ENCODE measurements at regions not wholly inside any gene's neighbourhood (a gene's known extent, or its start where the extent isn't known, plus 50 kb on each side); places are given as distances from the start of the nearest gene placed in this dataset.
A peak's percentile ranks its signal among the peaks of the same experiment; 100 is the strongest.
"Not testable (repeated sequence)": the region's sequence is repeated elsewhere in the genome, so short reads cannot be mapped to it uniquely, and the experiment has no call there.

DNA sequence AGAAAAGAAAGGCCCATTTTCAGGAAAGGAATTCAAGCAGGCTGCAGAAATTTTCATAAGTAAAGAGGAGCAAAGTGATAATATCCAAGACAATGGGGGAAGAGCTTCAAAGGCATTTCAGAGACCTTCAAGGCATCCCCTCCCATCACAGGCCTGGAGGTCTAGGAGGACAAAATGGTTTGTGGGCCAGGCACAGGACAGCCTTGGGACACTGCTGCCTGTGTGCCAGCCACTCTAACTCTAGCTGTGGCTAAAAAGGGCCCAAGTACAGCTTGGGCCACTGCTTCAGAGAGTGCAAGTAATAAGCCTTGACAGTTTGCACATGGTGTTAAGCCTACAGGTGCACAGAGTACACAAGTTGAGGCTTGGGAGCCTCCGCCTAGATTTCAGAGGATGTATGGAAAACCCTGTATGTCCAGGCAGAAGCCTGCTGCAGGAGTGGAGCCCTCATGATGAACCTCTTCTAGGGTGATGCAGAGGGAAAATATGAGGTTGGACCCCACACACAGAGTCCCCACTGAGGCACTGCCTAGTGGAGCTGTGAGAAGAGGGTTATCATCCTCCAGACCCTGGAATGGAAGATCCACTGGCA, 51.8 kb upstream of the ZSWIM5 start:
- H3K27ac ChIP-seq, result no peak overlapping the region
- H3K36me3 ChIP-seq (replicated peaks), result no peaks in the 10 kb centered on the region
- no peaks in the 10 kb centered on the region for H3K27me3 ChIP-seq (replicated peaks)
- no peak for DNase-seq
- TF ChIP-seq, protein P1, sequence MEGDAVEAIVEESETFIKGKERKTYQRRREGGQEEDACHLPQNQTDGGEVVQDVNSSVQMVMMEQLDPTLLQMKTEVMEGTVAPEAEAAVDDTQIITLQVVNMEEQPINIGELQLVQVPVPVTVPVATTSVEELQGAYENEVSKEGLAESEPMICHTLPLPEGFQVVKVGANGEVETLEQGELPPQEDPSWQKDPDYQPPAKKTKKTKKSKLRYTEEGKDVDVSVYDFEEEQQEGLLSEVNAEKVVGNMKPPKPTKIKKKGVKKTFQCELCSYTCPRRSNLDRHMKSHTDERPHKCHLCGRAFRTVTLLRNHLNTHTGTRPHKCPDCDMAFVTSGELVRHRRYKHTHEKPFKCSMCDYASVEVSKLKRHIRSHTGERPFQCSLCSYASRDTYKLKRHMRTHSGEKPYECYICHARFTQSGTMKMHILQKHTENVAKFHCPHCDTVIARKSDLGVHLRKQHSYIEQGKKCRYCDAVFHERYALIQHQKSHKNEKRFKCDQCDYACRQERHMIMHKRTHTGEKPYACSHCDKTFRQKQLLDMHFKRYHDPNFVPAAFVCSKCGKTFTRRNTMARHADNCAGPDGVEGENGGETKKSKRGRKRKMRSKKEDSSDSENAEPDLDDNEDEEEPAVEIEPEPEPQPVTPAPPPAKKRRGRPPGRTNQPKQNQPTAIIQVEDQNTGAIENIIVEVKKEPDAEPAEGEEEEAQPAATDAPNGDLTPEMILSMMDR (IDR thresholded peaks at IDR 0.05; ENCODE audit: low read depth, low read length, missing control alignments), result no peak
- H3K4me3 ChIP-seq (ENCODE audit: low read depth, low read length), result no peak overlapping the region
- in situ Hi-C loops (cut with HindIII; ENCODE audit: low pct_ligation_motif_present, low sequenced_read_pairs), result no loop called here

DNA sequence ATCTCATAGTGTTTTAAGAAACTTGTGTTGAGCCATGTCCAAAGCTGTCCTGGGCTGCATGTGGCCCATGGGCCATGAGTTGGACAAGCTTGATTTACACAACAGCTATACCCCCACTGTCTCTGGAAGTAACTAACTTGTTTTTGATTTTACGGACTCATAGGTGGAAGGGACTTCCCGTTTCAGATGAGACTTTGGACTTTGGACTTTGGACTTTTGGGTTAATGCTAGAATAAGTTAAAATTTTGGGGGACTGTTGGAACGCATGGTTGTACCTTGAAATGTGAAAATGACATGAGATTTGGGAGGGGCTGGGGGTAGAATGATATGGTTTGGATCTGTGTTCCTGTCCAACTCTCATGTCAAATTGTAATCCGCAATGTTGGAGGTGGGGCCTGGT, 52.6 kb upstream of the ZSWIM5 start:
- no peak for DNase-seq
- TF ChIP-seq, protein P1 (IDR thresholded peaks at IDR 0.05; ENCODE audit: low read depth, low read length, missing control alignments), result no peak
- Histone ChIP-seq H3K27me3 (replicated peaks) (no peaks in the 10 kb centered on the region), H3K36me3 (replicated peaks) (no peaks in the 10 kb centered on the region), H3K4me3 (ENCODE audit: low read depth, low read length) (no peak overlapping the region), H3K27ac (no peak overlapping the region)
- in situ Hi-C loops (cut with HindIII; ENCODE audit: low pct_ligation_motif_present, low sequenced_read_pairs), result no loop called here

DNA sequence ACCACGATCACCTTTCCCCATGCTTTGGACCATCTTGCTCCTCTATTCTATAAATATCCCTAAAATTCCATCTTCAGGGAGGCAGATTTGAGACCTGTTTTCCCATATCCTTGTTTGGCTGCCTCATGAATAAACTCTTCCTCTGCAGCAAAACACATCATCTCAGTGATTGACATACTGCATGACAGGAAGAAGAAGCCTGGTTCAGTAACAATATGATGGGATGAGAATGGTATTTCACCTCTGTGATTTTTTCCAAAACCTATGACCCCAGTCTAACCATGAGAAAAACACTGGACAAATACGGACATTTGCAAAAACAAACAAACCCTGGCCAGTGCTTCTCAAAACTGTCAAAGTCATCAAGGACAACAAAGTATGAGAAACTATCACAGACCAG, 53.8 kb upstream of the ZSWIM5 start:
- DNase-seq, result no peak
- H3K4me3 ChIP-seq (ENCODE audit: low read depth, low read length), result no peak overlapping the region
- in situ Hi-C loops (cut with HindIII; ENCODE audit: low pct_ligation_motif_present, low sequenced_read_pairs), result no loop called here
- no peak overlapping the region for H3K27ac ChIP-seq
- TF ChIP-seq, protein P1 (IDR thresholded peaks at IDR 0.05; ENCODE audit: low read depth, low read length, missing control alignments), result no peak
- H3K27me3 ChIP-seq (replicated peaks), result no peaks in the 10 kb centered on the region
- no peaks in the 10 kb centered on the region for H3K36me3 ChIP-seq (replicated peaks)

DNA sequence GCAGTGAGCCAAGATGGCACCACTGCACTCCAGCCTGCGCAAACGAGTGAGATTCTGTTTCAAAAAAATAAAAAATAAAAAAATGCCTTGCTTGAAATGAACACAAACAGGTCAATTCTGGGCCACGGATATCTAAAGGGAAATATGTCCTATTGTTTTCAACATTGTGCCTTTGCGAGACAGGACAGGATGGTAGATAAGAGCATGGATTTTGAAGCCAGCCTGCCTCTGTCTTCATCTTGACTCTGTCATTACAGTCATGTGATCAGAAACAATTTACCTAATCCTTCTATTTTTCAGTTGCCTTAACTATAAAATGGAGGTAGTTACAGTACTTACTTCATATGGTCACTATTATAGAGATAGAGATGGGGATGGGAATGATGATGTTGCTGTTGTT, 56.7 kb upstream of the ZSWIM5 start:
- no peak for DNase-seq
- H3K36me3 ChIP-seq (replicated peaks), result no peaks in the 10 kb centered on the region
- H3K27me3 ChIP-seq (replicated peaks), result no peaks in the 10 kb centered on the region
- TF ChIP-seq, protein P1 (IDR thresholded peaks at IDR 0.05; ENCODE audit: low read depth, low read length, missing control alignments), result no peak
- in situ Hi-C loops (cut with HindIII; ENCODE audit: low pct_ligation_motif_present, low sequenced_read_pairs), result no loop called here
- no peak overlapping the region for H3K27ac ChIP-seq
- no peak overlapping the region for H3K4me3 ChIP-seq (ENCODE audit: low read depth, low read length)

DNA sequence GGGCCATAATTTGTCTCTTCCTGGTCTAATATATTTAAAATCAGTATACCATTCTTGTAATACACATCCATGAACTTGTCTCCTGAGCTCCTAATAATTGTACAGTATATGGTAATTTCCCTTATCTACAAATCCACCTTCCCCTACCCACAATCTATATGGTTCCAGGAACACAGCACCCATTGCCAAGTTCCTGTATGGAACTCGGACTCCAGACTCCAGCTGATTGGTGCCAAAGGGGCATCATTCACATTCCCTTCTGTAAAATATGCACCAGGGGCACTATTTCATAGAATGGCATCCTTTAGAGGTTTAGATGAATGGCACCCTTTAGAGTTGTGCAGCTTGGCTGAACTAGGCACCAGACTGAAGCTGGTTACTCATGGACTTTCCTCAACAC, 58.8 kb upstream of the ZSWIM5 start:
- TF ChIP-seq, protein P1 (IDR thresholded peaks at IDR 0.05; ENCODE audit: low read depth, low read length, missing control alignments), result no peak
- H3K27me3 ChIP-seq (replicated peaks), result no peaks in the 10 kb centered on the region
- in situ Hi-C loops (cut with HindIII; ENCODE audit: low pct_ligation_motif_present, low sequenced_read_pairs), result no loop called here
- no peak overlapping the region for H3K4me3 ChIP-seq (ENCODE audit: low read depth, low read length)
- no peak overlapping the region for H3K27ac ChIP-seq
- no peak for DNase-seq
- H3K36me3 ChIP-seq (replicated peaks), result no peaks in the 10 kb centered on the region

DNA sequence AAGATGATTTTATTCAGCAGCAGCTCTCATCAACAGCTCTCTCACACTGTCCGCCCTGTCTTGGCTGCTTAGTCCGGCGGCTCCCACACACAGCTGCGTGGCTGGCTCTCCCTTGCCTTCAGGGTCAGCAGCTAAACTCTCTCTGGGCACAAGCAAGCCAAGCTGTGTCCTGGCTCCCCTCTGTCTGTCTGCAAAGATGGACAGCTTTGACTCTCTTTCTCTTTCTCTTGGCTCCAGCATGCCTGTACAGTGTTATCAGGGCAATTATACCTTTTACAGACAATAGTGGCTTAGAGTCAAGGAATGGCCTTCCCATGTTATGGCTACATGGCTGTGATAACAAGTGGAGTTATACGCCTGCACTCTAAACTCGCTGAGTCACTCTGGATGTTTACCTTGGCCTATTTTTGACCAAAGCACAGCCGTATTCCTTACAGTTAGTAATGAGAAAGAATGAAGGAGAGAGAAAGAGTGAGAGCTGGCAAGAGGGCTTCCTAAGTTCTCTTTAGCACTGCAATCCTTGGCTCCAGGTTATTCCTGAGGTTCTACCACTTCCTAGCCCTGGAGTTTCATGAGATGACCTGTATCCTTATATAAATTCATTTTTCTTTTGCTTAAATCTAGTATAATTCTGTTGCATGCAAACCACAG, 59.9 kb upstream of the ZSWIM5 start:
- DNase-seq, result peak; percentile 97
- Histone ChIP-seq H3K36me3 (replicated peaks) (no peaks in the 10 kb centered on the region), H3K4me3 (ENCODE audit: low read depth, low read length) (no peak overlapping the region), H3K27ac (peak overlapping the region; percentile 96), H3K27me3 (replicated peaks) (no peaks in the 10 kb centered on the region)
- in situ Hi-C loops (cut with HindIII; ENCODE audit: low pct_ligation_motif_present, low sequenced_read_pairs), result no loop called here
- TF ChIP-seq, protein P1 (IDR thresholded peaks at IDR 0.05; ENCODE audit: low read depth, low read length, missing control alignments), result no peak

DNA sequence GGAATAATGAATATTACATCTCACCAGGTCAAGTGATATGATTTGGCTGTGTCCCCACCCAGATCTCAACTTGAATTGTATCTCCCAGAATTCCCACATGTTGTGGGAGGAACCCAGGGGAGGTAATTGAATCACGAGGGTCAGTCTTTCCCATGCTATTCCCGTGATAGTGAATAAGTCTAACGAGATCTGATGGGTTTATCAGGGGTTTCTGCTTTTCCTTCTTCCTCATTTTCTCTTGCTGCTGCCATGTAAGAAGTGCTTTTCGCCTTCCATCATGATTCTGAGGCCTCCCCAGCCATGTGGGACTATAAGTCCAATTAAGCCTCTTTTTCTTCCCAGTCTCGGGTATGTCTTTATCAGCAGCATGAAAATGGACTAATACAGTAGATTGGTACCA, 58.4 kb upstream of the HPDL start:
- H3K27ac ChIP-seq; H3K36me3 ChIP-seq (replicated peaks); in situ Hi-C loops (cut with HindIII; ENCODE audit: low pct_ligation_motif_present, low sequenced_read_pairs); H3K27me3 ChIP-seq (replicated peaks); H3K4me3 ChIP-seq (ENCODE audit: low read depth, low read length); DNase-seq: not testable (repeated sequence)

DNA sequence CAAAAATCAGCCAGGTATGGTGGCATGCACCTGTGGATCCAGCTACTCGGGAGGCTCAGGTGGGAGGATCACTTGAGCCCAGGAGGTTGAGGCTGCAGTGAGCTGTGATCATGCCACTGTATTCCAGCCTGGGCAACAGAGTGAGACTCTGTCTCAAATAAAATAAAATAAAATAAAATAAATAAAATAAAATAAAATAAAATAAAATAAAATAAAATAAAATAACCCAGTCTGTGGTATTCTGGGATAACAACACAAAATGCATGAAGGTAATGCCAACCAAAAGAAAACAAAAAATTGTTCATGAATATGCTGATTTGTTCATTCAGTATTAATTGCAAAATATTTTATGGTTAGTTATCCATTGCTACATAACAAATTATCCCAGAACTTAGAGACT, 54.4 kb upstream of the HPDL start:
- DNase-seq; in situ Hi-C loops (cut with HindIII; ENCODE audit: low pct_ligation_motif_present, low sequenced_read_pairs); H3K4me3 ChIP-seq (ENCODE audit: low read depth, low read length); H3K36me3 ChIP-seq (replicated peaks); H3K27me3 ChIP-seq (replicated peaks): not testable (repeated sequence)
- H3K27ac ChIP-seq, result peak overlapping the region; percentile 95
